Fibroblast of skin of left biceps (primary cell): ENCODE measurements at regions not wholly inside any gene's neighbourhood (a gene's known extent, or its start where the extent isn't known, plus 50 kb on each side); places are given as distances from the start of the nearest gene placed in this dataset.
A peak's percentile ranks its signal among the peaks of the same experiment; 100 is the strongest.

ENCODE experiments used
- DNase-seq, 2 experiments: peaks; one replicate each; pipeline ENCODE4 v3.0.0-alpha.2; 2013; ENCODE audit warnings: low read depth in 2 of 2

- DNase-seq: no peak
These were observed 79.1 kb downstream of the ZNF365 start for GRCh38 chr10:62453274-62453673.

- DNase-seq: peak; percentile 33 to 41
These were observed 80.7 kb downstream of the ZNF365 start for GRCh38 chr10:62454687-62455397.

GRCh38 chr10:62456611-62457101 lies 82.5 kb downstream of the ZNF365 start:
- peak; percentile 51 to 65 for DNase-seq

- DNase-seq: no peak
These were observed 83.0 kb downstream of the ZNF365 start for GRCh38 chr10:62457196-62457595.

- DNase-seq: no peak
These were observed 83.4 kb downstream of the ZNF365 start for GRCh38 chr10:62457598-62457997.

GRCh38 chr10:62459072-62459471 lies 84.9 kb downstream of the ZNF365 start:
- peak; percentile 70 to 75 for DNase-seq

- DNase-seq: no peak
These were observed 85.3 kb downstream of the ZNF365 start for GRCh38 chr10:62459500-62459899.

GRCh38 chr10:62460393-62460792 lies 86.2 kb downstream of the ZNF365 start:
- no peak for DNase-seq

GRCh38 chr10:62461120-62461519 lies 87.0 kb downstream of the ZNF365 start:
- no peak for DNase-seq

GRCh38 chr10:62462461-62462860 lies 88.3 kb downstream of the ZNF365 start:
- no peak for DNase-seq

- DNase-seq: no peak
These were observed 89.2 kb downstream of the ZNF365 start for GRCh38 chr10:62463364-62463763.

- DNase-seq: no peak
These were observed 90.1 kb downstream of the ZNF365 start for GRCh38 chr10:62464308-62464707.

GRCh38 chr10:62466590-62466989 lies 92.4 kb downstream of the ZNF365 start:
- DNase-seq: no peak

- no peak for DNase-seq
These were observed 93.4 kb downstream of the ZNF365 start for GRCh38 chr10:62467527-62467926.

- peak; percentile 35 to 41 for DNase-seq
These were observed 97.5 kb downstream of the ZNF365 start for GRCh38 chr10:62471711-62472110.

GRCh38 chr10:62473241-62473640 lies 99.1 kb downstream of the ZNF365 start:
- DNase-seq: no peak

- DNase-seq: no peak
These were observed 101.4 kb downstream of the ZNF365 start for GRCh38 chr10:62475551-62475950.

- no peak for DNase-seq
These were observed 105.4 kb downstream of the ZNF365 start for GRCh38 chr10:62479523-62479922.

- DNase-seq: no peak
These were observed 106.0 kb downstream of the ZNF365 start for GRCh38 chr10:62480196-62480595.

- no peak for DNase-seq
These were observed 108.4 kb downstream of the ZNF365 start for GRCh38 chr10:62482581-62482980.

- DNase-seq: no peak
These were observed 117.4 kb downstream of the ZNF365 start for GRCh38 chr10:62491597-62491996.

GRCh38 chr10:62492012-62492869 lies 118.1 kb downstream of the ZNF365 start:
- no peak for DNase-seq

- DNase-seq: no peak
These were observed 118.7 kb downstream of the ZNF365 start for GRCh38 chr10:62492870-62493180.
